Thyroid gland (tissue), 4 donors: ENCODE measurements at regions not wholly inside any gene's neighbourhood (a gene's known extent, or its start where the extent isn't known, plus 50 kb on each side); places are given as distances from the start of the nearest gene placed in this dataset.

Experiments used
- DNase-seq, 2 donors: peaks; one replicate each; pipeline ENCODE4 v3.0.0-alpha.2; 2019
- H3K27ac ChIP-seq, 3 donors: fragments of 200-600 bp; sonication (generic); 1 replicate in 2 of 3; 2 replicates in 1 of 3; pipeline ENCODE4 v1.5.1; 2016 to 2019; ENCODE audit warnings: mild to moderate bottlenecking in 1 of 3, moderate library complexity in 1 of 3
- H3K27me3 ChIP-seq: fragments of 200-600 bp; sonication (generic); one replicate; pipeline ENCODE4 v1.5.1; 2019
- H3K36me3 ChIP-seq, 2 donors: fragments of 200-600 bp; sonication (generic); one replicate each; pipeline ENCODE4 v1.5.1; 2016 to 2019
- H3K4me1 ChIP-seq, 2 donors: fragments of 200-600 bp; sonication (generic); one replicate each; pipeline ENCODE4 v1.5.1; 2017 to 2019
- H3K4me3 ChIP-seq, 3 donors: fragments of 200-600 bp; sonication (generic); replicated peaks in 1 of 3; 1 replicate in 2 of 3; 2 replicates in 1 of 3; pipeline ENCODE4 v1.5.1; 2016; ENCODE audit warnings: mild to moderate bottlenecking in 1 of 3
- H3K9me3 ChIP-seq: fragments of 200-600 bp; sonication (generic); one replicate; pipeline ENCODE4 v1.5.1; 2017
- CTCF ChIP-seq, 6 experiments: fragments of 200-600 bp in 3 of 6; fragments of 450-650 bp in 3 of 6; sonication (generic) in 3 of 6; IDR thresholded peaks; one replicate each; pipeline ENCODE4 v1.5.1; 2016 to 2019; ENCODE audit warnings: antibody characterized with exemption in 6 of 6, mild to moderate bottlenecking in 2 of 6, inconsistent platforms in 1 of 6, moderate library complexity in 1 of 6
- POLR2A ChIP-seq, 2 donors: fragments of 450-650 bp; IDR thresholded peaks; one replicate each; pipeline ENCODE4 v1.6.1; 2017; ENCODE audit warnings: antibody characterized with exemption in 2 of 2, mild to moderate bottlenecking in 2 of 2, moderate library complexity in 1 of 2
- WGBS, 2 donors: methylation state at CpG; one replicate each; pipeline ENCODE4 v1.1.5; 2017; 5-methylcytosine and 5-hydroxymethylcytosine counted together
- intact Hi-C: fragments of 100-400 bp; cut with DNase I; formaldehyde crosslinking; loops from one replicate; pipeline ENCODE4 v1.15.1; 2023

- no peak for DNase-seq
- 84 to 96% methylated on average over 2 of the region's 2 CpGs for WGBS, 2 donors
- intact Hi-C loops, result no loop called here
- no peaks in the 10 kb centered on the region for H3K4me1 ChIP-seq
- H3K4me3 ChIP-seq, result no peak overlapping the region
- no peaks in the 10 kb centered on the region for H3K36me3 ChIP-seq
- no peaks in the 10 kb centered on the region for H3K9me3 ChIP-seq
- TF ChIP-seq CTCF (IDR thresholded peaks at IDR 0.05) (no peak), POLR2A (IDR thresholded peaks at IDR 0.05) (no peak)
- H3K27ac ChIP-seq, result no peak overlapping the region
- no peaks in the 10 kb centered on the region for H3K27me3 ChIP-seq
These were observed 219.2 kb upstream of the RBFOX1 start for GRCh38 chr16:7113395-7113794.

GRCh38 chr16:7111265-7111664, 221.4 kb upstream of the RBFOX1 start:
- H3K27ac ChIP-seq, result no peak overlapping the region
- intact Hi-C loops, result no loop called here
- H3K36me3 ChIP-seq, result no peaks in the 10 kb centered on the region
- H3K4me3 ChIP-seq, result no peak overlapping the region
- no peaks in the 10 kb centered on the region for H3K9me3 ChIP-seq
- no peak for DNase-seq
- WGBS, 2 donors, result 69 to 73% methylated on average over 3 of the region's 3 CpGs
- no peaks in the 10 kb centered on the region for H3K27me3 ChIP-seq
- TF ChIP-seq CTCF (IDR thresholded peaks at IDR 0.05) (no peak), POLR2A (IDR thresholded peaks at IDR 0.05) (no peak)
- no peaks in the 10 kb centered on the region for H3K4me1 ChIP-seq

GRCh38 chr16:7107436-7107835, 225.2 kb upstream of the RBFOX1 start:
- Histone ChIP-seq H3K27me3 (no peaks in the 10 kb centered on the region), H3K4me3 (no peak overlapping the region), H3K9me3 (no peaks in the 10 kb centered on the region), H3K36me3 (no peaks in the 10 kb centered on the region), H3K4me1 (no peaks in the 10 kb centered on the region), H3K27ac (no peak overlapping the region)
- intact Hi-C loops, result no loop called here
- WGBS, 2 donors, result 79 to 92% methylated on average over 3 of the region's 3 CpGs
- no peak for DNase-seq
- TF ChIP-seq CTCF (IDR thresholded peaks at IDR 0.05), result no peak

- Histone ChIP-seq H3K27me3 (peaks cover 2% of the 10 kb centered on the region), H3K27ac (no peak overlapping the region), H3K4me3 (no peak overlapping the region), H3K9me3 (no peaks in the 10 kb centered on the region), H3K36me3 (no peaks in the 10 kb centered on the region), H3K4me1 (no peaks in the 10 kb centered on the region)
- no peak for DNase-seq
- 43 to 49% methylated on average over 3 of the region's 3 CpGs for WGBS, 2 donors
- TF ChIP-seq CTCF (IDR thresholded peaks at IDR 0.05) (no peak), POLR2A (IDR thresholded peaks at IDR 0.05) (no peak)
- intact Hi-C loops, result no loop called here
These were observed 229.6 kb upstream of the RBFOX1 start for GRCh38 chr16:7103056-7103455.

- Histone ChIP-seq H3K9me3 (no peaks in the 10 kb centered on the region), H3K4me1 (no peaks in the 10 kb centered on the region), H3K27ac (no peak overlapping the region), H3K4me3 (no peak overlapping the region), H3K36me3 (no peaks in the 10 kb centered on the region), H3K27me3 (peaks cover 2% of the 10 kb centered on the region)
- intact Hi-C loops, result no loop called here
- WGBS, 2 donors, result 89 to 91% methylated on average over 8 of the region's 8 CpGs
- TF ChIP-seq POLR2A (IDR thresholded peaks at IDR 0.05) (no peak), CTCF (IDR thresholded peaks at IDR 0.05) (no peak)
- DNase-seq, result no peak
These were observed 231.6 kb upstream of the RBFOX1 start for GRCh38 chr16:7101054-7101453.
